Fibroblast of mammary gland (primary cell): ENCODE measurements at regions not wholly inside any gene's neighbourhood (a gene's known extent, or its start where the extent isn't known, plus 50 kb on each side); places are given as distances from the start of the nearest gene placed in this dataset.
A peak's percentile ranks its signal among the peaks of the same experiment; 100 is the strongest.
"Not testable (repeated sequence)": the region's sequence is repeated elsewhere in the genome, so short reads cannot be mapped to it uniquely, and the experiment has no call there.

ENCODE experiments used
- DNase-seq: peaks from one replicate; pipeline ENCODE4 v3.0.0-alpha.2; 2010; ENCODE audit warnings: low read depth
- H3K4me3 ChIP-seq: 2 replicates; pipeline ENCODE4 v1.5.1; 2011; ENCODE audit warnings: low read depth, mild to moderate bottlenecking, low read length, moderate library complexity; ENCODE audit not compliant: control insufficient read depth
- CTCF ChIP-seq: conservative IDR thresholded peaks from 2 replicates; pipeline ENCODE4 v1.5.1; 2011; ENCODE audit warnings: low read depth, low read length, inconsistent platforms; ENCODE audit not compliant: control insufficient read depth, insufficient read depth

- peak; percentile 88 for TF ChIP-seq CTCF
- H3K4me3 ChIP-seq: no peak overlapping the region
- DNase-seq: peak; percentile 62
These were observed 147.2 kb downstream of the CHD1L start for GRCh38 chr1:147389532-147390184.

GRCh38 chr1:147390185-147390542 is 147.7 kb downstream of the CHD1L start:
- TF ChIP-seq CTCF: no peak
- no peak overlapping the region for H3K4me3 ChIP-seq
- DNase-seq: no peak

DNA sequence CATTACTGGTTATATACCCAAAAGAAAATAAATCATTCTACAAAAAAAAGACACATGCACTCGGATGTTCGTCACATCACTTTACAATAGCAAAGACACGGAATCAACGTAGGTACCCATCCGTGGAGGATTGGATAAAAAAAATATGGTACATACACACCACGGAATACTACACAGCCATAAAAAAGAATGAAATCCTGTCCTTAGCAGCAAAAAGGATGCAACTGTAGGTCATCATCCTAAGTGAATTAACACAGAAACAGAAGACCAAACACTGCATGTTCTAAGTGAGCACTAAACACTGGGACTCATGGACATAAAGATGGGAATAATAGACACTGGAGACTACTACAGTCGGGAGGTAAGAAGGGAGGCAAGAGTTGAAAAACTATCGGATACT is 148.6 kb downstream of the CHD1L start:
- no peak for TF ChIP-seq CTCF
- no peak for DNase-seq
- no peak overlapping the region for H3K4me3 ChIP-seq

- not testable (repeated sequence) for H3K4me3 ChIP-seq, DNase-seq
These were observed 138.8 kb upstream of the BCL9 start for GRCh38 chr1:147402326-147403045.

DNA sequence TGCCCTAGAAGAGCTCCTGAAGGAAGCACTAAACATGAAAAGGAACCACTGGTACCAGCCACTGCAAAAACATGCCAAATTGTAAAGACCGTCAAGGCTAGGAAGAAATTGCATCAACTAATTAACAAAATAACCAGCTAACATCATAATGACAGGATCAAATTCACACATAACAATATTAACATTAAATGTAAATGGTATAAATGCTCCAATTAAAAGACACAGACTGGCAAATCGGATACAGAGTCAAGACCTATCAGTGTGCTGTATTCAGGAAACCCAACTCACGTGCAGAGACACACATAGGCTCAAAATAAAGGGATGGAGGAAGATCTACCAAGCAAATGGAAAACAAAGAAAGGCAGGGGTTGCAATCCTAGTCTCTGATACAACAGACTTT is 137.0 kb upstream of the BCL9 start:
- DNase-seq: not testable (repeated sequence)

GRCh38 chr1:147409886-147410285 is 131.4 kb upstream of the BCL9 start:
- DNase-seq: no peak
- TF ChIP-seq CTCF: no peak
- no peak overlapping the region for H3K4me3 ChIP-seq

More for the DNA sequence above, 137.0 kb upstream of the BCL9 start:
- H3K4me3 ChIP-seq: not testable (repeated sequence)

- no peak overlapping the region for H3K4me3 ChIP-seq
- DNase-seq: no peak
- no peak for TF ChIP-seq CTCF
These were observed 128.1 kb upstream of the BCL9 start for GRCh38 chr1:147413110-147413605.
